ENCODE measurements at regions not wholly inside any gene's neighbourhood (a gene's known extent, or its start where the extent isn't known, plus 50 kb on each side); places are given as distances from the start of the nearest gene placed in this dataset.
"Not testable (repeated sequence)": the region's sequence is repeated elsewhere in the genome, so short reads cannot be mapped to it uniquely, and the experiment has no call there.

GRCh38 chr6:28794175-28795002, 129.4 kb downstream of the TRIM27 start:
- DNase-seq, result no peak

GRCh38 chr6:28800647-28801046, 123.1 kb downstream of the TRIM27 start:
- not testable (repeated sequence) for DNase-seq

DNA sequence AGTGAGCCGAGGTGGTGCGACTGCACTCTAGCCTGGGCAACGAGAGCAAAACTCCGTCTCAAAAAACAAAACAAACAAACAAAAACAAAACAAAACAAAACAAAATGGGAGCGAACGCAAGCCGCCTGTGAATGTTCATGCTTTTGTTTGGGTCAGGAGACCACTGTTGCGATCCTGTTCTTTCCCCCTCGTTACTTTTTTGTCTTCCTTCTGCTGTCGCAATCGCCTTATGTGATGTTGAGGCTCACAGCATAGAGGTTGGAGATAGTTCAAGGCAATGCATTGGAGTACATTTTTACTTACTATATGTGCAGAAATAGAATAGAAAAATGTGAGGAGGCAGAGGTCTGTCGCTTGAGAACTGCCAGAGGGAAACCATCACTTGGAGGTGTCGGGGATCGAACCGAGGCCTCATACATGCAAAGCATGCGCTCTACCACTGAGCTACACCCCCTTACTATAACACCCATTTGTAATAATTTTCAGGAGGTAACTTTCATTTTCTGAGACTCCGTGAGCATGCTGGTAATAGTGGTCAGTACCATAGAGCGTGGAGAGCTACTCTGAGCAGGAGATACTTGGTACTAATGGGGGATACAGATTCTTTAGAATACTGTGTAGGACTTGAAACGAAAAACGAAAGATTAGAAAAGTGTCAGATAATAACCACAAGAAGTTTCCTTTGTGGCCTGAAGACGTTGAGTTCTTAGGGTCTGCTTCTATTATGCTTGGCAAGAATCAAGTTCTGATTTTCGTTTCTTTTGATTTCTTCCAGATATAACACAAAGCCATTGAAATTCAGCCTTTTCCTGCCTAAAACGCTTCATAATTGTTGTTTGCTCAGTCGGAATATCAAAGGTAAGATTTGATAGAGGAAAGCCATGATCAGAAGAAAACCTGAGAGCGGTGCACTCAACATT, 121.1 kb downstream of the TRIM27 start:
- DNase-seq, result no peak

- no peak for DNase-seq
Measured at GRCh38 chr6:28803337-28803709, 120.5 kb downstream of the TRIM27 start.

- DNase-seq, result peak in 1 of 56 donors; percentile 40
Measured at GRCh38 chr6:28807682-28808280, 116.0 kb downstream of the TRIM27 start.

- no peak for DNase-seq
Measured at GRCh38 chr6:28808383-28808782, 115.4 kb downstream of the TRIM27 start.

DNA sequence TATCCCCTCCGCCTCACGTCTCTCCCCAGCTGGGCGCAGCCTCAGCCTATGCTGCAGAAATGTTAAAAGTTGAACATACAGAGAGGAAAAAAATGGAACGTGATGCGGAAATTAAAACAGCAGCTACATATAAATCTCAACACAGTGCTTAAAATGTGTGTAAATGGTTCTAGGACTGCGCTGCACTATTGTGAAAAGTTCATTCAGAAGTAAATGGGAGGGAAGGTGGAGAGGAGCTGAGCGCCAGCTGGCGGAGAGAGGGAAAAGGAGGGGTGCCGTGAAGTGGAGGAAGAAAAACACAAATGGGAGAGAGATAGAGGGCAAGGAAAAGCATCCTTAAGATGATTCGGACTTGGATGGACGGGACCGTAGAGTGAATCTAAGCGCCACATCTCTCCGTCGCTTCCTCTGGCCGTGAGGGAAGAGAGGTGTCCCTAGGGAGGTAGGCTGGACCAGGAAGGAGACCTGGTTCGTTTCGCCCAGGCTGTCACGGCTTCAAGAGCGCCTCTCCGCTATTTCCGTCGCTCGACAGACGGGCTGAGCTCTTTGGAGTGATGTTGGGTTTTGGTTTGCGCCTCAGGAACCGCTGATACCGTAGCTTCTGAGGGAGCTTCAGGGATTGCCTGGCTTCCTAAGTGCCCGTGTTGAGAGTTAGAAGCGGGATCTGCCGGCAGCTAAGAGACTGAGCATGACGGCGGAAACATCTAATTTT, 113.7 kb downstream of the TRIM27 start:
- no peak for DNase-seq

DNA sequence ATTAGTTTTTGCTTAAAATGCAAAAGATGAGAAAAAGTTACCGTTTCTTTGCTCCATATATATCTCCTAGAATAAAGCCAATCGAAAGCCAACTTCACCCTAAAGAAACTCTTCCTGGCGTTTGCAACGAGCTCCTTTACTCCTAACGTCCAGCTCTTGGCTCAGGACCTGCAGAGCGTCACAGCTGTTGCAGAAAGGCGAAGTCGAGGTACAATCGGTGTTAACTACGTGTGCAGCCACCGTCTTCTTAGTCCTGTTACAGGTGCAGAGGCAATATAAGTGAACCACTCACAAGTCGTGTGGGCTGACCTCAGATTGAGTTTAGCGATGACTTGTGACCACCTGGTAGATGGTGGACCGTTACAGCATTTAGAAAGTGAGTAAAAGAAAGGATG, 113.1 kb downstream of the TRIM27 start:
- DNase-seq, result no peak

DNA sequence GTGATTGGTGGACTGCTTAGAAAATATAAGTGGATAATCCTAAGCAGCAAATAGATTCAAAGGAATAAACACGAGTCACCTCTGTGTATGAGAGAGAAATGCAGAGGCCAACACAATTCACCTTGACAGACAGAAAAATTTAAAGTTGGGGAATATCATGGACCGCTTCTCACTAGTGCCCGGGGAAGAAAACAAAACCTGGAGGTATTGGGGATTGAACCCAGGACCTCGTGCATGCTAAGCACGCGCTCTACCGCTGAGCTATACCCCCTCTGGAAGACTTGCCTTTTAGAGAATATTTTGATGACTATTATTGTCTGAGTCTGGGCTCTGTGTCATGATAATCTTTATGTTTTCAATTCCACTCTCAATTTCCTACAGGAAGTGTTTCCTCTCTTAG, 111.9 kb downstream of the TRIM27 start:
- no peak for DNase-seq

DNA sequence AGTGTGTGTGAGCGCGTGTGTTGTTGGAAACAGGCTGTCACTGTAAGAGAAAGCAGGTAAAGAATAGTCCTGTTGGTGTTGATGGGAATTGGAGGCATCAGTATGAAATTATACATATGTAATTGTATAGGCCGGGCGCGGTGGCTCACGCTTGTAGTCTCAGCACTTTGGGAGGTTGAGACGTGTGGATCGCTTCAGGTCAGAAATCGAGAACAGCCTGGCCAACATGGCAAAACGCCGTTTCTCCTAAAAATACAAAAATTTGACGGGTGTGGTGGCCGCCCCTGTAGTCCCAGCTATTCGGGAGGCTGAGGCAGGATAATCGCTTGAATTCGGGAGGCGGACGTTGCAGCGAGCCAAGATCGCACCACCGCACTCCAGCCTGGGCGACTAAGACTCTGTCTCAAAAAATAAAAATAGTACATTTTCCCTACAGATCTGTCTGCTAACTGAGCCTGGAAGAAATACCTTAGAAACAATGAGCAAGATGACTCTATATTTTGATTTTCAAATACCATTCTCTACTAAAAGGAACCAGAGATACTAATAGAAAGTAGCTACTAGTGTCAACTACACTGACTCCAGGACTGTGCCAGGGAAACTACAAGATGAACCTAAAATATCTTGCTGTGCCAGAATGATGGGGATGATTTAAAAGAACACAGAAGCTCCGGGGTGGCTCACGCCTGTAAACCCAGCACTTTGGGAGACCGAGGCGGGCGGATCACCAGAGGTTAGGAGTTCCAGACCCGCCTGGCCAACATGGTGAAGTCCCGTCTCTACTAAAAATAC, 110.8 kb downstream of the TRIM27 start:
- DNase-seq, result no peak

- no peak for DNase-seq
Measured at GRCh38 chr6:28814032-28814976, 109.5 kb downstream of the TRIM27 start.

GRCh38 chr6:28816339-28816908, 107.4 kb downstream of the TRIM27 start:
- no peak for DNase-seq

- no peak for DNase-seq
Measured at GRCh38 chr6:28816909-28817807, 106.6 kb downstream of the TRIM27 start.

DNA sequence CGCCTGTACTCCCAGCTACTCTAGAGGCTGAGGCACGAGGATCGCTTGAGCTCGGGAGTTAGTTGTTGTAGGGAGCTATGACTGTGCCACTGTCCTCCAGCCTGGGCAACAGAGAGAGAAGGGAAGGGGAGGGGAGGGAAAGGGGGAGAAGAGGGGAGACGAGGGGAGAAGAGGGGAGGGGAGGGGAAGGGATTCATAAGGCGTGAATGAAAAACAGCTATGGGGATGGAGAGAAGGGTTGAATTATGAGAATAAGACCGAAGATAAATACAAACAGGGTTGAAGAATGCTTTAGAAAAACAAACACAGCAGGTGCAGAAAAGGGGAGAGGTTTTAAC, 106.0 kb downstream of the TRIM27 start:
- DNase-seq, result no peak

- DNase-seq, result no peak
Measured at GRCh38 chr6:28824793-28825731, 98.7 kb downstream of the TRIM27 start.

- DNase-seq, result no peak
Measured at GRCh38 chr6:28825732-28826293, 98.0 kb downstream of the TRIM27 start.
